ENCODE measurements at regions not wholly inside any gene's neighbourhood (a gene's known extent, or its start where the extent isn't known, plus 50 kb on each side); places are given as distances from the start of the nearest gene placed in this dataset.

DNA sequence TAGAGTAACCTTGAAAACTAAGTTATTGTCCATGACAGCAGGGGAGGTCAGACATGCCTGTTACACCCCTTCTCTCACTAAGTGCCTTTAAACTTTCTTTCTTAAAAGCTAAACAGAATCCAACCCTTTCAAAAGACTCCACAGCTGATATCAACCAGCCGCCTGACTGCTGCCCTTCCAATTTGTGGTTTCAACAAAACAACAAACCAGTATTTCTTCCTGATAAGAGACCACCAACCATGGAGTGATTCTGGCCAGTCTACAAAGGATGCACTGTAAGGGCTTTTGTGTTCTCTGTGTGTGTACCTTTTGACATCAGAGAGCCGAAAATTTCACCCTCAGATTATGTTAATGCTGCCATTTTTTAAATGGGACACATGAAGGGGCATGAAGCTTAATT is 1204.2 kb downstream of the ROBO2 start:
- no peaks in the 10 kb centered on the region for H3K79me2 ChIP-seq (ENCODE audit: control insufficient read depth, insufficient read depth, low read length)
- H2AFZ ChIP-seq (ENCODE audit: low read depth, low read length), result no peak overlapping the region
- H3K36me3 ChIP-seq (ENCODE audit: control insufficient read depth in 2 of 2, extremely low read depth in 1 of 2, insufficient read depth in 2 of 2, low read length in 2 of 2), result no peaks in the 10 kb centered on the region
- no peaks in the 10 kb centered on the region for H3K9me3 ChIP-seq (replicated peaks; ENCODE audit: control insufficient read depth, insufficient read depth, low read length)
- intact Hi-C loops (cut with micrococcal nuclease), result no loop called here
- TF ChIP-seq MAX (IDR thresholded peaks at IDR 0.05; ENCODE audit: insufficient read depth, insufficient read length), result no peak
- no peak for TF ChIP-seq JUN (IDR thresholded peaks at IDR 0.05; ENCODE audit: borderline replicate concordance, insufficient read depth, insufficient read length, low read depth)
- no peak for TF ChIP-seq CTCF (IDR thresholded peaks at IDR 0.05; ENCODE audit: extremely low read depth in 1 of 2, insufficient read depth in 1 of 2, low read depth in 1 of 2, low read length in 2 of 2)
- no peak for TF ChIP-seq GATA2 (IDR thresholded peaks at IDR 0.05; ENCODE audit: insufficient read depth, insufficient read length, low read depth, low read length)
- TF ChIP-seq MYC (IDR thresholded peaks at IDR 0.05; ENCODE audit: low read depth, low read length), result no peak
- no peak for TF ChIP-seq FOS (IDR thresholded peaks at IDR 0.05; ENCODE audit: borderline replicate concordance, insufficient read depth, low read length)
- TF ChIP-seq POLR2A (IDR thresholded peaks at IDR 0.05; ENCODE audit: low read depth, low read length), result no peak
- no peak for TF ChIP-seq POLR2AphosphoS5 (IDR thresholded peaks at IDR 0.05; ENCODE audit: insufficient read depth, low read depth, low read length)
- no peak for TF ChIP-seq EZH2 (IDR thresholded peaks at IDR 0.05; ENCODE audit: borderline replicate concordance, low read depth, low read length, severe bottlenecking)
- H3K9ac ChIP-seq (replicated peaks; ENCODE audit: extremely low read depth, insufficient read depth, low read length), result no peak overlapping the region
- no peaks in the 10 kb centered on the region for H4K20me1 ChIP-seq (replicated peaks; ENCODE audit: control insufficient read depth, extremely low read depth, insufficient read depth, low read length)
- H3K4me1 ChIP-seq (ENCODE audit: control insufficient read depth, extremely low read depth, insufficient read depth, low read length), result no peaks in the 10 kb centered on the region
- no TSS peak for BruUV-seq (replicated peaks)
- H3K27ac ChIP-seq (ENCODE audit: insufficient read depth, low read depth, low read length), result no peak overlapping the region
- dilution Hi-C loops (cut with MboI; ENCODE audit: extremely low pct_ligation_motif_present, low sequenced_read_pairs), result no loop called here
- ChIA-PET POLR2A (no interaction called here), CTCF (no interaction called here)
- FAIRE-seq, result no peak
- no peaks in the 10 kb centered on the region for H3K27me3 ChIP-seq (ENCODE audit: control insufficient read depth in 2 of 2, insufficient read depth in 2 of 2, low read length in 2 of 2)
- no peaks in the 10 kb centered on the region for H3K9me1 ChIP-seq (replicated peaks; ENCODE audit: control insufficient read depth, extremely low read depth, insufficient read depth, low read length)
- no peak overlapping the region for H3K4me2 ChIP-seq (ENCODE audit: insufficient read depth, low read length)
- no peak for DNase-seq (ENCODE audit: low read depth, low spot score)
- no peak overlapping the region for H3K4me3 ChIP-seq (replicated peaks in 1 of 3; ENCODE audit: insufficient read depth in 1 of 3, low read depth in 1 of 3, low read length in 3 of 3)

Measured in endothelial cell of umbilical vein (primary cell).